Left ventricle myocardium inferior (tissue), 1 donor: ENCODE measurements at regions not wholly inside any gene's neighbourhood (a gene's known extent, or its start where the extent isn't known, plus 50 kb on each side); places are given as distances from the start of the nearest gene placed in this dataset.

ENCODE experiments used
- DNase-seq: peaks from one replicate; pipeline ENCODE4 v3.0.0-alpha.2; 2020
- H3K27ac ChIP-seq: fragments of 200-600 bp; replicated peaks from 2 replicates; pipeline ENCODE4 v1.8.0; 2021
- H3K27me3 ChIP-seq: fragments of 200-600 bp; 2 replicates; pipeline ENCODE4 v1.8.0; 2021; ENCODE audit warnings: low read depth
- H3K36me3 ChIP-seq: fragments of 200-600 bp; 2 replicates; pipeline ENCODE4 v1.8.0; 2021
- H3K4me1 ChIP-seq: fragments of 200-600 bp; 2 replicates; pipeline ENCODE4 v1.8.0; 2021
- H3K4me3 ChIP-seq: fragments of 200-600 bp; 2 replicates; pipeline ENCODE4 v1.8.0; 2021; ENCODE audit warnings: mild to moderate bottlenecking, moderate library complexity
- H3K9me3 ChIP-seq: fragments of 200-600 bp; replicated peaks from 2 replicates; pipeline ENCODE4 v1.8.0; 2021
- intact Hi-C: fragments of 100-400 bp; cut with micrococcal nuclease; formaldehyde crosslinking; loops from one replicate; pipeline ENCODE4 v1.11.0; 2022
- TF ChIP-seq, protein P1 (sequence below): fragments of 200-600 bp; IDR thresholded peaks from 2 replicates; pipeline ENCODE4 v1.8.0; 2021; ENCODE audit warnings: antibody characterized with exemption, mild to moderate bottlenecking, borderline replicate concordance
- donor health status: DM: no; HTN: yes; CAD: no; lungs with severe emphysema.

DNA sequence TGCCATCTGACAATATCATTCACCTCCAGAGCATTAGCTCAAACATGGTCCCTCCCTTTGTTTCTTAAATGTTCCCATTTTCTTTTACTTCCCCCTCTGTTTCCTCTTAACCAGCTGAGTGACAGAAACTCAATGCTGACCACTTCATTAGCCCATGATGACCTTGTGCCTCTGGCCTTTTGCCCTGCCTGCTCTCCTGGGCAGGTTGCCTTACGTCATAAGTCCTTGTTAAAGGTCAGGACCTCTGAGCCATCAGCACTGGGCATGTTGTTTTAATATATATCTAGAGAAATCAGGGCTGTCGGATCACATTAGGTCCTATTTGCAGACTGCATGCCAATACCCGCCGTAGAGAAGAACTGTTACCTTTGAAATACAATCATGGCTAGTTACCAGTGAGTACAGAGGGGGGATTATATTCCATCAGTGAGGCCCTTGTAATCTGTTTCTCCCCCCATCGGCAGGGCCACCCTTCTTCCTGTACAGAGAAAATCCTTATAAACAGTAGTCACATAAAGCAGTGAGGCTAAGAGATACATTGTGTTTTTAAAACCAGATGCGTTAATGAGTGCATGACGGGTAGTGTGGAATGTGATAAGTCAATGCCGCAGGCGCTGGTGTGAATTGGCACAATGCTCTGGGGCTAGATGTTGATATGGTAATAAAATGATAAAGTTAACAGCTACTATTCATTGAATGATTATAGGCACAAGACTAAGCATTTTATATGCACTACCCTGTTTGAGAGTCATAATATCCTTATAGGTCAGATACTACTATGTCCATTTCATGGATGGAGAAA is 94.3 kb upstream of the ZFHX3 start:
- Histone ChIP-seq H3K27ac (peak overlapping the region; percentile 76), H3K27me3 (peaks cover 4% of the 10 kb centered on the region), H3K4me3 (no peak overlapping the region), H3K4me1 (peaks cover 14% of the 10 kb centered on the region), H3K9me3 (no peaks in the 10 kb centered on the region), H3K36me3 (no peaks in the 10 kb centered on the region)
- no peak for DNase-seq
- intact Hi-C loops = no loop called here
- TF ChIP-seq, protein P1, sequence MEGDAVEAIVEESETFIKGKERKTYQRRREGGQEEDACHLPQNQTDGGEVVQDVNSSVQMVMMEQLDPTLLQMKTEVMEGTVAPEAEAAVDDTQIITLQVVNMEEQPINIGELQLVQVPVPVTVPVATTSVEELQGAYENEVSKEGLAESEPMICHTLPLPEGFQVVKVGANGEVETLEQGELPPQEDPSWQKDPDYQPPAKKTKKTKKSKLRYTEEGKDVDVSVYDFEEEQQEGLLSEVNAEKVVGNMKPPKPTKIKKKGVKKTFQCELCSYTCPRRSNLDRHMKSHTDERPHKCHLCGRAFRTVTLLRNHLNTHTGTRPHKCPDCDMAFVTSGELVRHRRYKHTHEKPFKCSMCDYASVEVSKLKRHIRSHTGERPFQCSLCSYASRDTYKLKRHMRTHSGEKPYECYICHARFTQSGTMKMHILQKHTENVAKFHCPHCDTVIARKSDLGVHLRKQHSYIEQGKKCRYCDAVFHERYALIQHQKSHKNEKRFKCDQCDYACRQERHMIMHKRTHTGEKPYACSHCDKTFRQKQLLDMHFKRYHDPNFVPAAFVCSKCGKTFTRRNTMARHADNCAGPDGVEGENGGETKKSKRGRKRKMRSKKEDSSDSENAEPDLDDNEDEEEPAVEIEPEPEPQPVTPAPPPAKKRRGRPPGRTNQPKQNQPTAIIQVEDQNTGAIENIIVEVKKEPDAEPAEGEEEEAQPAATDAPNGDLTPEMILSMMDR = no peak

DNA sequence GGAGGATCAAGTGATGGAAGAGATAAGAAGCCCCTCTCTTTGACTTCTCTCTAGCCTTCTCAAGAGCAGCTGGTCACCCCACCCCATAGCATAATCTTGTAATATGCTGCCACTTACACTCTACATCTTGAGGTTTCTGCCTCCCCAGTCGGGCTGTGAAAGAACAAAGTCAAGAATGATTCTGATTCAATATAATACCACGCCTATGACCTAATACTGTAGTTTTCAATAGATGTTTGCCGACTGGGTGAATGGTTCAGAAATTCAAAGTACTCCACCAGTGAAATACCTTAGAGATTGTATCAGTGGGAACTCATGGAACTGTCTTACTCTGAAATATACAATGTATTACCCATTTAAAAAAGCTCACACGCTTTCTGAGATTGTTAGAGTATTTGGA is 93.0 kb upstream of the ZFHX3 start:
- Histone ChIP-seq H3K9me3 (no peaks in the 10 kb centered on the region), H3K4me3 (no peak overlapping the region), H3K4me1 (peaks cover 14% of the 10 kb centered on the region), H3K36me3 (no peaks in the 10 kb centered on the region), H3K27me3 (peaks cover 6% of the 10 kb centered on the region), H3K27ac (no peak overlapping the region)
- TF ChIP-seq, protein P1 = no peak
- no peak for DNase-seq
- intact Hi-C loops = no loop called here

DNA sequence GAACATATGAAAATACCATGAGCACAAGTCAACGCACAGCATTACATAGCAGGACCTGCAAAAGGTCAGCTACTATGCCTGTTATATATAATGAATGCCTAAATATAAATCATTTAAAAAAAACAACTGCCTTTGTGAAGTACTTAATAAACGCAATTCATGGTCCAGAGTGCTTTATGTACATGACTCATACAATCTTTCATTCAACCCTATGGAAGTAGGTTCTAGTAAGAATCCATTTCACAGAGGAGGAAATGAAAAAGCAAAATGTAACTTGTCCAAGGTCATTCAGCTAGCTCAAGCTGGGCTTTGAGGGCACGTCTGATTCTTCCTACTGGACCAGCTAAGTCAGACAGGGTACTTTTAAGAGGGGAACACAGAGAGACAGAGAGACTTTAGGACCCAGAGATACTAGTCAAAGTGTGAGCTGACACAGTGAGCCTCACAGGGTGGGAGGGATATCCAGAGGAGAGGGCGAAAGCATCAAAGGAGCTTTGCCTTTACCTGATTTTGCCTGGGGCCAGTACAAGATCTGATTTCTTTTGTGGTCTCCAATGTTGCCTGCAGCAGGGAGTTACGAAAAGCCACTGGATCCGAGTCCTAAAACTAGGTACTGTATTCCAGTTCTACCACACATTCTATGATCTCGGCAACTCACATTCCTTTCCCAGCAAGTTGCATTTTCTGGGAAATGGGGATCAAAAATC is 83.4 kb upstream of the ZFHX3 start:
- Histone ChIP-seq H3K9me3 (peaks cover 12% of the 10 kb centered on the region), H3K4me3 (no peak overlapping the region), H3K36me3 (no peaks in the 10 kb centered on the region), H3K27me3 (no peaks in the 10 kb centered on the region), H3K4me1 (no peaks in the 10 kb centered on the region), H3K27ac (no peak overlapping the region)
- TF ChIP-seq, protein P1 = no peak
- no peak for DNase-seq
- intact Hi-C loops = no loop called here

DNA sequence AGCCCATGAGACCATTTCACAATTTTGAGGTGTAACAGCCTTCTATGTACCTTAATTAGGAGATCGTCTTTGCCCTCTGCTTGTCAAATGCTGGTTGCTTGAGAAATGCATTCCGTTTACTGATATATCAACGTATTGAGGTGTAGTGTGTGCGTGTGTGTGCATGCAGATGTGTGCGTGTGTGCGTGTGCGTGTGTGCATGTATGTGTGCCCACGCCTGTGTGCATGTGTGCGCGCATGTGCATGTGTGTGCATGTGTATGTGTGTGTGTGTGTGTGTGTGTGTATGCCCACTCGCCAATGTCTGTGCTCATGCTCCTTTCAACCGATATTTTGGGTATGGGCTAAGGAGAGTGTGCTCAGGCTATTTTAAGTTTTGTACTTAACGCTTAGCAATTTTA is 81.5 kb upstream of the ZFHX3 start:
- intact Hi-C loops = no loop called here
- H3K4me1 ChIP-seq = no peaks in the 10 kb centered on the region
- H3K27ac ChIP-seq = no peak overlapping the region
- no peak overlapping the region for H3K4me3 ChIP-seq
- DNase-seq = no peak
- TF ChIP-seq, protein P1 = no peak
- H3K36me3 ChIP-seq = no peaks in the 10 kb centered on the region
- peaks cover 12% of the 10 kb centered on the region for H3K9me3 ChIP-seq
- H3K27me3 ChIP-seq = no peaks in the 10 kb centered on the region

DNA sequence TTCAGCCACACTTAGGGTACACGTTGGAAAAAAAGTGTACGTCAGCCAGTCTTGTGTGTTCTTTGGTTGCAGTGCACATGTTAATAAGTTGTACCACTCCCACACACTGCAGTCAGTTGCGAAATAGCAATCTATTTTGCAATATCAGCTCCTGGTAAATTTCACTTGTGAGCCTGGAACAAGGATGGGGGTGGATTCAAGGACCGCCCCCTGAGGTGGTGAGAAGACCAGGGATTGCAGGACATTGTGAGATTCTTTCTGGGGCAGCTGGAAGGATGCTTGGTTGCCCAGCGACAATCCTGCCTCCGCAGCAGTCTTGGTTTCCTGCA is 78.6 kb upstream of the ZFHX3 start:
- TF ChIP-seq, protein P1 = no peak
- intact Hi-C loops = no loop called here
- peaks cover 12% of the 10 kb centered on the region for H3K9me3 ChIP-seq
- no peaks in the 10 kb centered on the region for H3K36me3 ChIP-seq
- H3K27ac ChIP-seq = peak overlapping the region; percentile 52
- H3K27me3 ChIP-seq = no peaks in the 10 kb centered on the region
- H3K4me1 ChIP-seq = peaks cover 15% of the 10 kb centered on the region
- no peak overlapping the region for H3K4me3 ChIP-seq
- peak; percentile 53 for DNase-seq
